ENCODE measurements at regions not wholly inside any gene's neighbourhood (a gene's known extent, or its start where the extent isn't known, plus 50 kb on each side); places are given as distances from the start of the nearest gene placed in this dataset.

GRCh38 chr12:114780746-114781399 lies 96.9 kb upstream of the TBX3 start:
- DNase-seq (ENCODE audit: low read depth in 1 of 2, low spot score in 1 of 2), result no peak
- in situ Hi-C loops (cut with HindIII; ENCODE audit: low pct_unique_long_range_greater_than_20kb, low sequenced_read_pairs), result no loop called here
- TF ChIP-seq JUND (IDR thresholded peaks at IDR 0.05; ENCODE audit: low read depth), result no peak

- in situ Hi-C loops (cut with HindIII; ENCODE audit: low pct_unique_long_range_greater_than_20kb, low sequenced_read_pairs), result no loop called here
- DNase-seq (ENCODE audit: low read depth in 1 of 2, low spot score in 1 of 2), result no peak
These were observed 95.7 kb upstream of the TBX3 start for GRCh38 chr12:114779647-114780046.

GRCh38 chr12:114779186-114779585 lies 95.2 kb upstream of the TBX3 start:
- in situ Hi-C loops (cut with HindIII; ENCODE audit: low pct_unique_long_range_greater_than_20kb, low sequenced_read_pairs), result no loop called here
- TF ChIP-seq JUND (IDR thresholded peaks at IDR 0.05; ENCODE audit: low read depth), result no peak
- peak in 1 of 2 experiments; percentile 15 for DNase-seq (ENCODE audit: low read depth in 1 of 2, low spot score in 1 of 2)

More at GRCh38 chr12:114779647-114780046, 95.7 kb upstream of the TBX3 start:
- TF ChIP-seq JUND (IDR thresholded peaks at IDR 0.05; ENCODE audit: low read depth), result no peak

- no peak for TF ChIP-seq JUND (IDR thresholded peaks at IDR 0.05; ENCODE audit: low read depth)
- DNase-seq (ENCODE audit: low read depth in 1 of 2, low spot score in 1 of 2), result no peak
- in situ Hi-C loops (cut with HindIII; ENCODE audit: low pct_unique_long_range_greater_than_20kb, low sequenced_read_pairs), result no loop called here
These were observed 92.9 kb upstream of the TBX3 start for GRCh38 chr12:114776731-114777442.

- no peak for DNase-seq (ENCODE audit: low read depth in 1 of 2, low spot score in 1 of 2)
These were observed 90.7 kb upstream of the TBX3 start for GRCh38 chr12:114774699-114775098.

GRCh38 chr12:114774197-114774596 lies 90.2 kb upstream of the TBX3 start:
- TF ChIP-seq JUND (IDR thresholded peaks at IDR 0.05; ENCODE audit: low read depth), result no peak
- in situ Hi-C loops (cut with HindIII; ENCODE audit: low pct_unique_long_range_greater_than_20kb, low sequenced_read_pairs), result no loop called here

More at GRCh38 chr12:114774699-114775098, 90.7 kb upstream of the TBX3 start:
- in situ Hi-C loops (cut with HindIII; ENCODE audit: low pct_unique_long_range_greater_than_20kb, low sequenced_read_pairs), result no loop called here
- no peak for TF ChIP-seq JUND (IDR thresholded peaks at IDR 0.05; ENCODE audit: low read depth)

GRCh38 chr12:114770323-114770722 lies 86.3 kb upstream of the TBX3 start:
- in situ Hi-C loops (cut with HindIII; ENCODE audit: low pct_unique_long_range_greater_than_20kb, low sequenced_read_pairs), result no loop called here
- no peak for TF ChIP-seq JUND (IDR thresholded peaks at IDR 0.05; ENCODE audit: low read depth)
- DNase-seq (ENCODE audit: low read depth in 1 of 2, low spot score in 1 of 2), result peak in 1 of 2 experiments; percentile 66

More at GRCh38 chr12:114774197-114774596, 90.2 kb upstream of the TBX3 start:
- DNase-seq (ENCODE audit: low read depth in 1 of 2, low spot score in 1 of 2), result no peak

GRCh38 chr12:114769634-114770033 lies 85.7 kb upstream of the TBX3 start:
- in situ Hi-C loops (cut with HindIII; ENCODE audit: low pct_unique_long_range_greater_than_20kb, low sequenced_read_pairs), result no loop called here
- DNase-seq (ENCODE audit: low read depth in 1 of 2, low spot score in 1 of 2), result no peak
- TF ChIP-seq JUND (IDR thresholded peaks at IDR 0.05; ENCODE audit: low read depth), result no peak

GRCh38 chr12:114767906-114768722 lies 84.1 kb upstream of the TBX3 start:
- no peak for DNase-seq (ENCODE audit: low read depth in 1 of 2, low spot score in 1 of 2)

GRCh38 chr12:114767084-114767760 lies 83.2 kb upstream of the TBX3 start:
- in situ Hi-C loops (cut with HindIII; ENCODE audit: low pct_unique_long_range_greater_than_20kb, low sequenced_read_pairs), result no loop called here
- no peak for TF ChIP-seq JUND (IDR thresholded peaks at IDR 0.05; ENCODE audit: low read depth)
- no peak for DNase-seq (ENCODE audit: low read depth in 1 of 2, low spot score in 1 of 2)

More at GRCh38 chr12:114767906-114768722, 84.1 kb upstream of the TBX3 start:
- TF ChIP-seq JUND (IDR thresholded peaks at IDR 0.05; ENCODE audit: low read depth), result no peak
- in situ Hi-C loops (cut with HindIII; ENCODE audit: low pct_unique_long_range_greater_than_20kb, low sequenced_read_pairs), result no loop called here

- DNase-seq (ENCODE audit: low read depth in 1 of 2, low spot score in 1 of 2), result no peak
- in situ Hi-C loops (cut with HindIII; ENCODE audit: low pct_unique_long_range_greater_than_20kb, low sequenced_read_pairs), result no loop called here
- TF ChIP-seq JUND (IDR thresholded peaks at IDR 0.05; ENCODE audit: low read depth), result no peak
These were observed 82.2 kb upstream of the TBX3 start for GRCh38 chr12:114765960-114766691.

- in situ Hi-C loops (cut with HindIII; ENCODE audit: low pct_unique_long_range_greater_than_20kb, low sequenced_read_pairs), result no loop called here
- TF ChIP-seq JUND (IDR thresholded peaks at IDR 0.05; ENCODE audit: low read depth), result no peak
- DNase-seq (ENCODE audit: low read depth in 1 of 2, low spot score in 1 of 2), result no peak
These were observed 80.5 kb upstream of the TBX3 start for GRCh38 chr12:114764510-114764909.
